ENCODE measurements at regions not wholly inside any gene's neighbourhood (a gene's known extent, or its start where the extent isn't known, plus 50 kb on each side); places are given as distances from the start of the nearest gene placed in this dataset.

GRCh38 chr6:158897236-158897635, 78.1 kb upstream of the EZR start:
- Histone ChIP-seq H4K20me1 (ENCODE audit: insufficient read depth) (no peaks in the 10 kb centered on the region), H3K4me2 (no peak overlapping the region), H3K27ac (ENCODE audit: low read depth in 2 of 2, low read length in 1 of 2) (no peak overlapping the region), H3K27me3 (ENCODE audit: insufficient read depth) (no peaks in the 10 kb centered on the region), H3K9ac (no peak overlapping the region), H3K4me1 (ENCODE audit: control insufficient read depth in 1 of 2, insufficient read depth in 2 of 2, low read depth in 1 of 2, low read length in 1 of 2) (no peaks in the 10 kb centered on the region), H3K4me3 (ENCODE audit: low read depth in 2 of 2, low read length in 1 of 2) (no peak overlapping the region), H3K36me3 (replicated peaks in 1 of 2; ENCODE audit: control insufficient read depth in 1 of 2, insufficient read depth in 2 of 2, low read length in 1 of 2) (no peaks in the 10 kb centered on the region), H3K9me2 (no peaks in the 10 kb centered on the region), H3K9me3 (no peaks in the 10 kb centered on the region), H3F3A (replicated peaks; ENCODE audit: insufficient read depth) (no peaks in the 10 kb centered on the region), H3K79me2 (ENCODE audit: insufficient read depth) (no peaks in the 10 kb centered on the region), H2AFZ (ENCODE audit: low read depth) (no peak overlapping the region)
- no peak for TF ChIP-seq CTCF (IDR thresholded peaks at IDR 0.05)
- TF ChIP-seq FOSL2 (IDR thresholded peaks at IDR 0.05; ENCODE audit: borderline replicate concordance, low read depth), result no peak
- TF ChIP-seq FOXJ3 (CRISPR knock-in tag; IDR thresholded peaks at IDR 0.05), result no peak
- TF ChIP-seq ELF1 (IDR thresholded peaks at IDR 0.05), result no peak
- no peak for DNase-seq
- ChIA-PET CTCF (interaction anchor here (0.7 kb wide), 1 partner anchor 29 kb away, joined by 3 read pairs; no protein-coding TSS in a partner anchor), POLR2A (no interaction called here)
- 90% methylated on average over 4 of the region's 4 CpGs for WGBS (ENCODE audit: low lambda C conversion rate)

GRCh38 chr6:158895661-158896060, 76.5 kb upstream of the EZR start:
- no peaks in the 10 kb centered on the region for H3K4me1 ChIP-seq (ENCODE audit: control insufficient read depth in 1 of 2, insufficient read depth in 2 of 2, low read depth in 1 of 2, low read length in 1 of 2)
- H3K9ac ChIP-seq, result no peak overlapping the region
- no peaks in the 10 kb centered on the region for H4K20me1 ChIP-seq (ENCODE audit: insufficient read depth)
- CTCF ChIA-PET, result no interaction called here
- H3K27me3 ChIP-seq (ENCODE audit: insufficient read depth), result no peaks in the 10 kb centered on the region
- H3K4me2 ChIP-seq, result no peak overlapping the region
- no peaks in the 10 kb centered on the region for H3F3A ChIP-seq (replicated peaks; ENCODE audit: insufficient read depth)
- no peaks in the 10 kb centered on the region for H3K9me3 ChIP-seq
- TF ChIP-seq EP300 (IDR thresholded peaks at IDR 0.05; ENCODE audit: borderline replicate concordance in 1 of 2, low read depth in 1 of 2, low read length in 1 of 2), result no peak
- POLR2A ChIA-PET, result no interaction called here
- no peak overlapping the region for H3K4me3 ChIP-seq (ENCODE audit: low read depth in 2 of 2, low read length in 1 of 2)
- no peak overlapping the region for H2AFZ ChIP-seq (ENCODE audit: low read depth)
- DNase-seq, result no peak
- no peak overlapping the region for H3K27ac ChIP-seq (ENCODE audit: low read depth in 2 of 2, low read length in 1 of 2)
- WGBS (ENCODE audit: low lambda C conversion rate), result 98% methylated on average over 5 of the region's 5 CpGs
- no peaks in the 10 kb centered on the region for H3K79me2 ChIP-seq (ENCODE audit: insufficient read depth)
- no peaks in the 10 kb centered on the region for H3K36me3 ChIP-seq (replicated peaks in 1 of 2; ENCODE audit: control insufficient read depth in 1 of 2, insufficient read depth in 2 of 2, low read length in 1 of 2)
- H3K9me2 ChIP-seq, result no peaks in the 10 kb centered on the region

- no peaks in the 10 kb centered on the region for H3K36me3 ChIP-seq (replicated peaks in 1 of 2; ENCODE audit: control insufficient read depth in 1 of 2, insufficient read depth in 2 of 2, low read length in 1 of 2)
- H4K20me1 ChIP-seq (ENCODE audit: insufficient read depth), result no peaks in the 10 kb centered on the region
- no peaks in the 10 kb centered on the region for H3K79me2 ChIP-seq (ENCODE audit: insufficient read depth)
- WGBS (ENCODE audit: low lambda C conversion rate), result 52% methylated on average over 4 of the region's 4 CpGs
- peak overlapping the region in 1 of 2 experiments; percentile 32; a peak in 1 of 4 replicates for H3K27ac ChIP-seq (ENCODE audit: low read depth in 2 of 2, low read length in 1 of 2)
- POLR2A ChIA-PET, result no interaction called here
- no peak for DNase-seq
- H2AFZ ChIP-seq (ENCODE audit: low read depth), result peak overlapping the region; percentile 38; the same call in 1 of the 2 replicates
- H3K27me3 ChIP-seq (ENCODE audit: insufficient read depth), result no peaks in the 10 kb centered on the region
- H3K4me1 ChIP-seq (ENCODE audit: control insufficient read depth in 1 of 2, insufficient read depth in 2 of 2, low read depth in 1 of 2, low read length in 1 of 2), result no peaks in the 10 kb centered on the region
- no peak for TF ChIP-seq YY1 (IDR thresholded peaks at IDR 0.05; ENCODE audit: low read depth)
- TF ChIP-seq TEAD4 (IDR thresholded peaks at IDR 0.05; ENCODE audit: borderline replicate concordance, insufficient read depth), result 0 out of 2 replicates have a peak, but pooled peaks have one; percentile 18
- no peak for TF ChIP-seq TAF1 (IDR thresholded peaks at IDR 0.05; ENCODE audit: borderline replicate concordance, low read depth, low read length)
- TF ChIP-seq TCF12 (IDR thresholded peaks at IDR 0.05), result peak; percentile 42; the same call in 1 of the 2 replicates
- no peak for TF ChIP-seq USF2 (IDR thresholded peaks at IDR 0.05; ENCODE audit: borderline replicate concordance, low read depth, low read length)
- TF ChIP-seq ELF1 (IDR thresholded peaks at IDR 0.05), result no peak
- TF ChIP-seq SMC3 (IDR thresholded peaks at IDR 0.05; ENCODE audit: low read depth, low read length), result no peak
- peak; percentile 58; the same call in 1 of the 2 replicates for TF ChIP-seq FOSL2 (IDR thresholded peaks at IDR 0.05; ENCODE audit: borderline replicate concordance, low read depth)
- peak; percentile 71 for TF ChIP-seq JUND (IDR thresholded peaks at IDR 0.05)
- H3K4me2 ChIP-seq, result peak overlapping the region; percentile 48; the same call in 1 of the 2 replicates
- no peak overlapping the region for H3K4me3 ChIP-seq (ENCODE audit: low read depth in 2 of 2, low read length in 1 of 2)
- H3K9me3 ChIP-seq, result no peaks in the 10 kb centered on the region
- no peak overlapping the region for H3K9ac ChIP-seq
- H3F3A ChIP-seq (replicated peaks; ENCODE audit: insufficient read depth), result no peaks in the 10 kb centered on the region
- H3K9me2 ChIP-seq, result no peaks in the 10 kb centered on the region
- CTCF ChIA-PET, result no interaction called here
These were observed 75.0 kb upstream of the EZR start for GRCh38 chr6:158894193-158894592.
